Astrocyte (in vitro differentiated cells and primary cell): ENCODE measurements at regions not wholly inside any gene's neighbourhood (a gene's known extent, or its start where the extent isn't known, plus 50 kb on each side); places are given as distances from the start of the nearest gene placed in this dataset.

Experiments
- DNase-seq: peaks from one replicate; pipeline ENCODE4 v3.0.0-alpha.2; 2010; ENCODE audit warnings: low read depth
- FAIRE-seq: peaks from 2 replicates; lab custom pipeline; 2011; peaks lifted over from hg19 to GRCh38; lab: Jason Lieb, UNC
- H2AFZ ChIP-seq: 2 replicates; pipeline ENCODE4 v1.6.0; 2012; ENCODE audit warnings: low read depth, low read length, inconsistent platforms
- H3K27ac ChIP-seq: 2 replicates; pipeline ENCODE4 v1.5.1; 2011; ENCODE audit warnings: low read depth, low read length, inconsistent platforms
- H3K27me3 ChIP-seq: 2 replicates; pipeline ENCODE4 v1.6.0; 2011; ENCODE audit warnings: low read length, inconsistent platforms; ENCODE audit not compliant: insufficient read depth
- H3K36me3 ChIP-seq: 2 replicates; pipeline ENCODE4 v1.5.1; 2011; ENCODE audit warnings: low read length, inconsistent platforms; ENCODE audit not compliant: insufficient read depth
- H3K4me1 ChIP-seq: 2 replicates; pipeline ENCODE4 v1.5.1; 2011; ENCODE audit warnings: low read length, inconsistent platforms; ENCODE audit not compliant: insufficient read depth
- H3K4me2 ChIP-seq: 2 replicates; pipeline ENCODE4 v1.6.0; 2012; ENCODE audit warnings: low read length, inconsistent platforms
- H3K4me3 ChIP-seq: 2 replicates; pipeline ENCODE4 v1.5.1; 2011; ENCODE audit warnings: low read depth, mild to moderate bottlenecking, low read length, inconsistent platforms; ENCODE audit not compliant: insufficient read depth
- H3K79me2 ChIP-seq: 2 replicates; pipeline ENCODE4 v1.6.0; 2012; ENCODE audit warnings: mild to moderate bottlenecking, low read length, inconsistent platforms; ENCODE audit not compliant: insufficient read depth
- H3K9ac ChIP-seq: 2 replicates; pipeline ENCODE4 v1.6.0; 2012; ENCODE audit warnings: mild to moderate bottlenecking, low read length, inconsistent platforms
- H3K9me3 ChIP-seq: 2 replicates; pipeline ENCODE4 v1.5.1; 2012; ENCODE audit warnings: low read depth, mild to moderate bottlenecking, low read length, inconsistent platforms; ENCODE audit not compliant: insufficient read depth
- H4K20me1 ChIP-seq: 2 replicates; pipeline ENCODE4 v1.6.0; 2012; ENCODE audit warnings: low read length, inconsistent platforms; ENCODE audit not compliant: insufficient read depth
- H3K27ac Mint-ChIP-seq: one replicate; pipeline ENCODE4 v1.8.0; 2021; ENCODE audit warnings: mild to moderate bottlenecking, mixed read lengths; ENCODE audit not compliant: unreplicated experiment
- H3K27me3 Mint-ChIP-seq: one replicate; pipeline ENCODE4 v1.8.0; 2021; ENCODE audit warnings: low read depth, mixed read lengths; ENCODE audit not compliant: unreplicated experiment
- H3K36me3 Mint-ChIP-seq: one replicate; pipeline ENCODE4 v1.8.0; 2021; ENCODE audit warnings: low read depth, mixed read lengths; ENCODE audit not compliant: unreplicated experiment
- H3K4me1 Mint-ChIP-seq: one replicate; pipeline ENCODE4 v1.8.0; 2021; ENCODE audit warnings: low read depth, mixed read lengths; ENCODE audit not compliant: unreplicated experiment
- H3K4me3 Mint-ChIP-seq: one replicate; pipeline ENCODE4 v1.8.0; 2021; ENCODE audit warnings: mild to moderate bottlenecking, moderate library complexity, mixed read lengths; ENCODE audit not compliant: unreplicated experiment
- H3K9me3 Mint-ChIP-seq: one replicate; pipeline ENCODE4 v1.8.0; 2021; ENCODE audit warnings: mild to moderate bottlenecking, mixed read lengths; ENCODE audit not compliant: unreplicated experiment
- CTCF ChIP-seq: IDR thresholded peaks from 2 replicates; pipeline ENCODE4 v1.5.1; 2011; ENCODE audit warnings: low read depth, mild to moderate bottlenecking, inconsistent platforms, low read length, moderate library complexity; ENCODE audit not compliant: insufficient read depth
- EZH2 ChIP-seq: IDR thresholded peaks from 2 replicates; pipeline ENCODE4 v1.6.1; 2012; ENCODE audit warnings: mild to moderate bottlenecking, low read length, inconsistent platforms; ENCODE audit not compliant: insufficient read depth

GRCh38 chr2:157931542-157931941 is 55.4 kb upstream of the ACVR1 start:
- no peaks in the 10 kb centered on the region for H4K20me1 ChIP-seq
- Mint-ChIP-seq H3K36me3 (no peaks in the 10 kb centered on the region), H3K4me1 (peaks cover 12% of the 10 kb centered on the region), H3K27me3 (peaks cover 3% of the 10 kb centered on the region), H3K27ac (no peak overlapping the region), H3K4me3 (no peak overlapping the region), H3K9me3 (peaks cover 5% of the 10 kb centered on the region)
- DNase-seq (no peak), FAIRE-seq (no peak)
- H3K27me3 ChIP-seq, result peaks cover 9% of the 10 kb centered on the region
- no peaks in the 10 kb centered on the region for H3K9me3 ChIP-seq
- H3K36me3 ChIP-seq, result no peaks in the 10 kb centered on the region
- H3K9ac ChIP-seq, result no peak overlapping the region
- TF ChIP-seq EZH2 (no peak), CTCF (no peak)
- no peak overlapping the region for H3K4me3 ChIP-seq
- H3K4me1 ChIP-seq, result no peaks in the 10 kb centered on the region
- no peaks in the 10 kb centered on the region for H3K79me2 ChIP-seq
- no peak overlapping the region for H3K27ac ChIP-seq
- no peak overlapping the region for H3K4me2 ChIP-seq
- H2AFZ ChIP-seq, result no peak overlapping the region

GRCh38 chr2:157930728-157931127 is 54.6 kb upstream of the ACVR1 start:
- no peaks in the 10 kb centered on the region for H3K4me1 ChIP-seq
- no peaks in the 10 kb centered on the region for H3K36me3 Mint-ChIP-seq
- H4K20me1 ChIP-seq, result no peaks in the 10 kb centered on the region
- H2AFZ ChIP-seq, result no peak overlapping the region
- H3K36me3 ChIP-seq, result no peaks in the 10 kb centered on the region
- no peak overlapping the region for H3K4me3 ChIP-seq
- H3K9me3 Mint-ChIP-seq, result peaks cover 5% of the 10 kb centered on the region
- no peak overlapping the region for H3K9ac ChIP-seq
- TF ChIP-seq CTCF (no peak), EZH2 (no peak)
- no peak overlapping the region for H3K4me3 Mint-ChIP-seq
- H3K4me2 ChIP-seq, result no peak overlapping the region
- H3K27ac ChIP-seq, result no peak overlapping the region
- FAIRE-seq (no peak), DNase-seq (no peak)
- no peak overlapping the region for H3K27ac Mint-ChIP-seq
- H3K4me1 Mint-ChIP-seq, result peaks cover 6% of the 10 kb centered on the region
- H3K9me3 ChIP-seq, result no peaks in the 10 kb centered on the region
- no peaks in the 10 kb centered on the region for H3K79me2 ChIP-seq
- peaks cover 3% of the 10 kb centered on the region for H3K27me3 Mint-ChIP-seq
- H3K27me3 ChIP-seq, result peaks cover 9% of the 10 kb centered on the region

- Histone ChIP-seq H3K4me2 (no peak overlapping the region), H4K20me1 (no peaks in the 10 kb centered on the region), H3K36me3 (no peaks in the 10 kb centered on the region), H3K4me3 (no peak overlapping the region), H3K79me2 (no peaks in the 10 kb centered on the region), H3K27me3 (peaks cover 9% of the 10 kb centered on the region), H3K27ac (no peak overlapping the region), H3K9me3 (no peaks in the 10 kb centered on the region), H3K4me1 (no peaks in the 10 kb centered on the region), H2AFZ (no peak overlapping the region), H3K9ac (no peak overlapping the region)
- no peak overlapping the region for H3K4me3 Mint-ChIP-seq
- TF ChIP-seq EZH2, result no peak
- DNase-seq (no peak), FAIRE-seq (no peak)
- no peaks in the 10 kb centered on the region for H3K36me3 Mint-ChIP-seq
- H3K4me1 Mint-ChIP-seq, result peaks cover 6% of the 10 kb centered on the region
- H3K9me3 Mint-ChIP-seq, result peaks cover 5% of the 10 kb centered on the region
- no peak overlapping the region for H3K27ac Mint-ChIP-seq
- H3K27me3 Mint-ChIP-seq, result peaks cover 3% of the 10 kb centered on the region
Observed at GRCh38 chr2:157929871-157930667, 53.9 kb upstream of the ACVR1 start.
